ENCODE measurements at regions not wholly inside any gene's neighbourhood (a gene's known extent, or its start where the extent isn't known, plus 50 kb on each side); places are given as distances from the start of the nearest gene placed in this dataset.
"Not testable (repeated sequence)": the region's sequence is repeated elsewhere in the genome, so short reads cannot be mapped to it uniquely, and the experiment has no call there.

DNA sequence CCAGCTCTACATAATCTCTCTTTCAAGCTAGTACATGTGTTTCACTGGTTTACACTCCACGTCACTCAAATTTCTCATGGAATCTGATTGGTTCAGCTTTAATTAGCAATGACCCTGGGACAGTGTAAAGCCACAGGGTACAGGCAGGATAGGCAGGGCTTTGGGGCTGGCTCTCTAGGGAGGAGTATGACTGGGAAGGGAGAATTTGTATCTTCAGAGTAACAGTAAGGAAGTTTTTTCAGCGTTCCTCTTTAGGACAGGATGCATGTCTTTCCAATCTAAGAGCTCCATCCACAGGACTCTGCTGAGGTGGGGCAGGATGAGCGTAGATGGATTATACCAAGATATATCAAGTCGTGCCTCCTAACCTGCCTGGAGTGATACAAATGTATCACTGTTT, 112.0 kb upstream of the CLEC14A start:
- no peak overlapping the region for H3K27ac ChIP-seq
- H3K27me3 ChIP-seq: no peaks in the 10 kb centered on the region
- no peak overlapping the region for H3K4me3 ChIP-seq
- intact Hi-C loops (cut with DNase I): no loop called here
- no peak for DNase-seq
- H3K36me3 ChIP-seq: no peaks in the 10 kb centered on the region
- no peaks in the 10 kb centered on the region for H3K4me1 ChIP-seq
- no peaks in the 10 kb centered on the region for H3K9me3 ChIP-seq
- no peak overlapping the region for H3K9ac ChIP-seq (ENCODE audit: low read depth in 2 of 2, low read length in 2 of 2)
- TF ChIP-seq, protein P1, sequence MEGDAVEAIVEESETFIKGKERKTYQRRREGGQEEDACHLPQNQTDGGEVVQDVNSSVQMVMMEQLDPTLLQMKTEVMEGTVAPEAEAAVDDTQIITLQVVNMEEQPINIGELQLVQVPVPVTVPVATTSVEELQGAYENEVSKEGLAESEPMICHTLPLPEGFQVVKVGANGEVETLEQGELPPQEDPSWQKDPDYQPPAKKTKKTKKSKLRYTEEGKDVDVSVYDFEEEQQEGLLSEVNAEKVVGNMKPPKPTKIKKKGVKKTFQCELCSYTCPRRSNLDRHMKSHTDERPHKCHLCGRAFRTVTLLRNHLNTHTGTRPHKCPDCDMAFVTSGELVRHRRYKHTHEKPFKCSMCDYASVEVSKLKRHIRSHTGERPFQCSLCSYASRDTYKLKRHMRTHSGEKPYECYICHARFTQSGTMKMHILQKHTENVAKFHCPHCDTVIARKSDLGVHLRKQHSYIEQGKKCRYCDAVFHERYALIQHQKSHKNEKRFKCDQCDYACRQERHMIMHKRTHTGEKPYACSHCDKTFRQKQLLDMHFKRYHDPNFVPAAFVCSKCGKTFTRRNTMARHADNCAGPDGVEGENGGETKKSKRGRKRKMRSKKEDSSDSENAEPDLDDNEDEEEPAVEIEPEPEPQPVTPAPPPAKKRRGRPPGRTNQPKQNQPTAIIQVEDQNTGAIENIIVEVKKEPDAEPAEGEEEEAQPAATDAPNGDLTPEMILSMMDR (IDR thresholded peaks at IDR 0.05): no peak

DNA sequence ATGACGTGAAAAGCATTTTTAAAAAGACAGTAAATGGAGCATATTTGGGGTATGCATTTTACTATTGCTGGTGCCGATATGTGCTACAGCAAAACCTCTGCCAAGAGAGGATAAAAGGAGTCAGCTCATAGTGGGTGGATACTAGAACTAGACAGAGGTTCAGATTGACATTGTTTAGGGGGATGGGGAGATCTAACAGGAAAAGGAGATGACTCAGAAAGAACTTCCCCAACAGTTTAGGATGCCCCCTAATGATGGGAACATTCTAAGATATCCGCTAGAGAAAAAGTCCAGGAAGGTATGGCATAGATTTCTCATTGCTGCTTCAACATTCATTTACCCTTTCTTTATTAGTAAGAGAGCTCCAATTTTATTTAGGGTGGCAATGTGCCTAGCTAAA, 110.5 kb upstream of the CLEC14A start:
- H3K9ac ChIP-seq (ENCODE audit: low read depth in 2 of 2, low read length in 2 of 2): no peak overlapping the region
- H3K4me3 ChIP-seq: no peak overlapping the region
- no peaks in the 10 kb centered on the region for H3K36me3 ChIP-seq
- H3K27me3 ChIP-seq: no peaks in the 10 kb centered on the region
- intact Hi-C loops (cut with DNase I): no loop called here
- no peak for DNase-seq
- H3K4me1 ChIP-seq: no peaks in the 10 kb centered on the region
- TF ChIP-seq, protein P1 (IDR thresholded peaks at IDR 0.05): no peak
- no peak overlapping the region for H3K27ac ChIP-seq
- no peaks in the 10 kb centered on the region for H3K9me3 ChIP-seq

DNA sequence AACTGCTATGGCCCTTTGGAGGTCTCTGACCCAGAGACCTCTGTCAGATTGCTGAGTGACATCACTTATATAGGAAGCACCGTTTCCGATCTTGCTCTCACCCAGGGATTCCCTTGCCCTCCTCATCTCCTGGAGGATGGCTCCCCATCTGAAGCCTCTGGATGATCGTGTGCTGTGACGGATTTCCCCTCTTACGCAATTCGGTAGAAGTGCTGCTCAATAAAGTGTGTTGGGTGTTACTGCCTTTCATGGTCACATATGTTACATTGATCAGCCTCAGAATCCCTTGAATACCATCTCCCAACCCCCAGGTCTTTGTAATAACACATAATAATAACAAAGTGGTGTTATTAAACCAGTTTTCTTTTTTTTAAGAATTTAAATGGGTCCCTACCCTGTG, 107.3 kb upstream of the CLEC14A start:
- H3K27ac ChIP-seq: no peak overlapping the region
- H3K27me3 ChIP-seq: no peaks in the 10 kb centered on the region
- no peaks in the 10 kb centered on the region for H3K4me1 ChIP-seq
- TF ChIP-seq, protein P1 (IDR thresholded peaks at IDR 0.05): no peak
- no peaks in the 10 kb centered on the region for H3K36me3 ChIP-seq
- no peak overlapping the region for H3K4me3 ChIP-seq
- no peak overlapping the region for H3K9ac ChIP-seq (ENCODE audit: low read depth in 2 of 2, low read length in 2 of 2)
- no peaks in the 10 kb centered on the region for H3K9me3 ChIP-seq
- no peak for DNase-seq
- intact Hi-C loops (cut with DNase I): no loop called here

DNA sequence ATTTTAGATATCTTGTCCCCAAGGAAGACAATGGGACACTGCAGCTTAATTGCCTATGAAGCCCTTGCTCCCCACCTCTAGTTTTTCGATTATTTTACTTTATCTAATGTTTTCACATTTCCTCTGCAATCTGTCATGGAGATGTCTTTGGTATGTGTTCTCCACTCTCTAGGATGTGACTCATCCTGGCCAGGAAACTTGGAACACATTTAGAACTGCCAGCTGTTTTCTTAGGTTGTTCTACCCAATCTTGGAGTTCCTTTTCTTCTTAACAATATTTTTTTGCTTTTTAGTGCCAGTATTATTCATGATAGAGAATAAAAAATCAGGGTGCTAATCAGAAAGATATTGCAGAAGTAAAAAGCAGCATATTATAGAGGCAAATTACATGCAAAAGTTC, 101.7 kb upstream of the CLEC14A start:
- Histone ChIP-seq H3K4me1 (no peaks in the 10 kb centered on the region), H3K27me3 (no peaks in the 10 kb centered on the region), H3K9me3 (no peaks in the 10 kb centered on the region), H3K4me3 (no peak overlapping the region), H3K27ac (no peak overlapping the region), H3K36me3 (no peaks in the 10 kb centered on the region), H3K9ac (ENCODE audit: low read depth in 2 of 2, low read length in 2 of 2) (no peak overlapping the region)
- no peak for DNase-seq
- intact Hi-C loops (cut with DNase I): no loop called here
- TF ChIP-seq, protein P1 (IDR thresholded peaks at IDR 0.05): no peak

DNA sequence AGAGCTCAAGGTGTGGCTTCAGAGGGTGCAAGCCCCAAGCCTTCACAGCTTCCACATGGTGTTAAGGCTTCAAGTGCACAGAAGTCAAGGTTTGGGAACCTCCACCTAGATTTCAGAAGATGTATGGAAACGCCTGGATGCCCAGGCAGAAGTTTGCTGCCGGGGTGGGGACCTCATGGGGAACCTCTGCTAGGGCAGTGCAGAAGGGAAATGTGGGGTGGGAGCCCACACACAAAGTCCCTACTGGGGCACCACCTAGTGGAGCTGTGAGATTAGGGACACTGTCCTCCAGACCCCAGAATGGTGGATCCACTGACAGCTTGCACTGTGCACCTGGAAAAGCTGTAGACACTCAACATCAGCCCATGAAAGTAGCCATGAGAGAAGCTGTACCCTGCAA, 99.6 kb upstream of the CLEC14A start:
- H3K4me3 ChIP-seq; H3K27ac ChIP-seq; H3K9me3 ChIP-seq; H3K36me3 ChIP-seq; DNase-seq; H3K4me1 ChIP-seq; intact Hi-C loops (cut with DNase I); H3K9ac ChIP-seq (ENCODE audit: low read depth in 2 of 2, low read length in 2 of 2); H3K27me3 ChIP-seq: not testable (repeated sequence)

DNA sequence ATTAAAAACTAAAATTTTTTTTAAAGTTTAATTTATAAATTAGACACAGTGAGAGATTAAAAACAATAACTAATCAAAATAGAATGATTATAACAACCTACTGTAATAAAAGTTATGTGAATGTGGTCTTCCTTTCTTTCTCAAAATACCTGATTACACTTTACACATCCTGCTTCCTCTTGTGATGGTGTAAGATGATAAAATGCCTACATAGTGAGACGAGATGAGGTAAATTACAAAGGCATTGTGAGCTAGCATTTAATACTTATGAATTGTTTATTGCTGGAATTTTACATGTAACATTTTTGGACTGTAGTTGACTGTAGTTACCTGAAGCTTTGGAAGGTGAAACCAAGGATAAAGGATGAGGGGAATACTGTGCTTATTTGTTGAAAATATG, 94.2 kb upstream of the CLEC14A start:
- Histone ChIP-seq H3K27me3 (no peaks in the 10 kb centered on the region), H3K36me3 (no peaks in the 10 kb centered on the region), H3K9ac (ENCODE audit: low read depth in 2 of 2, low read length in 2 of 2) (no peak overlapping the region), H3K9me3 (no peaks in the 10 kb centered on the region), H3K27ac (no peak overlapping the region), H3K4me3 (no peak overlapping the region), H3K4me1 (no peaks in the 10 kb centered on the region)
- TF ChIP-seq, protein P1 (IDR thresholded peaks at IDR 0.05): no peak
- no peak for DNase-seq
- intact Hi-C loops (cut with DNase I): no loop called here
